Activated CD8-positive, alpha-beta memory T cell treated with anti-CD3 and anti-CD28 coated beads, Interleukin-2, amount 50 U/mL, for 24 hours (primary cell): ENCODE measurements at regions not wholly inside any gene's neighbourhood (a gene's known extent, or its start where the extent isn't known, plus 50 kb on each side); places are given as distances from the start of the nearest gene placed in this dataset.

Source experiments
- DNase-seq: peaks from one replicate; pipeline ENCODE4 v3.0.0-alpha.2; 2020; ENCODE audit errors: extremely low read depth

- DNase-seq = no peak
Observed at GRCh38 chr2:226383461-226383860, 416.2 kb downstream of the IRS1 start.

- no peak for DNase-seq
Observed at GRCh38 chr2:226380679-226381078, 418.9 kb downstream of the IRS1 start.

- no peak for DNase-seq
Observed at GRCh38 chr2:226378753-226379705, 420.6 kb downstream of the IRS1 start.

GRCh38 chr2:226376516-226377180 is 423.0 kb downstream of the IRS1 start:
- DNase-seq = no peak

GRCh38 chr2:226366920-226367319 is 432.7 kb downstream of the IRS1 start:
- no peak for DNase-seq

GRCh38 chr2:226364217-226364616 is 435.4 kb downstream of the IRS1 start:
- no peak for DNase-seq

GRCh38 chr2:226362980-226363379 is 436.6 kb downstream of the IRS1 start:
- DNase-seq = no peak

- DNase-seq = no peak
Observed at GRCh38 chr2:226360658-226361057, 439.0 kb downstream of the IRS1 start.

GRCh38 chr2:226358688-226359087 is 440.9 kb downstream of the IRS1 start:
- DNase-seq = no peak

GRCh38 chr2:226357816-226358215 is 441.8 kb downstream of the IRS1 start:
- no peak for DNase-seq

- no peak for DNase-seq
Observed at GRCh38 chr2:226355600-226355999, 444.0 kb downstream of the IRS1 start.

GRCh38 chr2:226354434-226354833 is 445.2 kb downstream of the IRS1 start:
- no peak for DNase-seq

GRCh38 chr2:226352941-226353560 is 446.6 kb downstream of the IRS1 start:
- DNase-seq = no peak

- DNase-seq = no peak
Observed at GRCh38 chr2:226351711-226352110, 447.9 kb downstream of the IRS1 start.

GRCh38 chr2:226339616-226340015 is 460.0 kb downstream of the IRS1 start:
- DNase-seq = no peak

- DNase-seq = no peak
Observed at GRCh38 chr2:226338825-226339224, 460.8 kb downstream of the IRS1 start.

GRCh38 chr2:226337941-226338600 is 461.5 kb downstream of the IRS1 start:
- no peak for DNase-seq

- no peak for DNase-seq
Observed at GRCh38 chr2:226336283-226336682, 463.3 kb downstream of the IRS1 start.

- no peak for DNase-seq
Observed at GRCh38 chr2:226334981-226335720, 464.5 kb downstream of the IRS1 start.

GRCh38 chr2:226333388-226333787 is 466.2 kb downstream of the IRS1 start:
- DNase-seq = no peak

GRCh38 chr2:226330206-226330605 is 469.4 kb downstream of the IRS1 start:
- DNase-seq = no peak
